ENCODE measurements at regions not wholly inside any gene's neighbourhood (a gene's known extent, or its start where the extent isn't known, plus 50 kb on each side); places are given as distances from the start of the nearest gene placed in this dataset.
A peak's percentile ranks its signal among the peaks of the same experiment; 100 is the strongest.

GRCh38 chrX:110989869-110990268, 106.1 kb upstream of the PAK3 start:
- Mint-ChIP-seq H3K27ac (no peak overlapping the region), H3K36me3 (ENCODE audit: insufficient read depth) (no peaks in the 10 kb centered on the region), H3K9me3 (ENCODE audit: low read depth) (no peaks in the 10 kb centered on the region), H3K4me1 (ENCODE audit: low read depth) (peaks cover 8% of the 10 kb centered on the region), H3K4me3 (ENCODE audit: low read depth) (no peak overlapping the region), H3K27me3 (no peaks in the 10 kb centered on the region)
- DNase-seq (ENCODE audit: low spot score, unreplicated experiment): no peak
- no peak for TF ChIP-seq CTCF (IDR thresholded peaks at IDR 0.05; ENCODE audit: unreplicated experiment)

- Mint-ChIP-seq H3K4me3 (ENCODE audit: low read depth) (no peak overlapping the region), H3K36me3 (ENCODE audit: insufficient read depth) (no peaks in the 10 kb centered on the region), H3K27ac (no peak overlapping the region), H3K27me3 (no peaks in the 10 kb centered on the region), H3K4me1 (ENCODE audit: low read depth) (peaks cover 8% of the 10 kb centered on the region), H3K9me3 (ENCODE audit: low read depth) (no peaks in the 10 kb centered on the region)
- DNase-seq (ENCODE audit: low spot score, unreplicated experiment): no peak
- TF ChIP-seq CTCF (IDR thresholded peaks at IDR 0.05; ENCODE audit: unreplicated experiment): no peak
Observed at GRCh38 chrX:110989447-110989846, 106.5 kb upstream of the PAK3 start.

- Mint-ChIP-seq H3K36me3 (ENCODE audit: insufficient read depth) (no peaks in the 10 kb centered on the region), H3K27ac (no peak overlapping the region), H3K9me3 (ENCODE audit: low read depth) (no peaks in the 10 kb centered on the region), H3K27me3 (no peaks in the 10 kb centered on the region), H3K4me3 (ENCODE audit: low read depth) (no peak overlapping the region), H3K4me1 (ENCODE audit: low read depth) (peaks cover 8% of the 10 kb centered on the region)
- no peak for DNase-seq (ENCODE audit: low spot score, unreplicated experiment)
- peak; percentile 31 for TF ChIP-seq CTCF (IDR thresholded peaks at IDR 0.05; ENCODE audit: unreplicated experiment)
Observed at GRCh38 chrX:110987292-110987691, 108.7 kb upstream of the PAK3 start.

- H3K27me3 Mint-ChIP-seq: no peaks in the 10 kb centered on the region
- H3K36me3 Mint-ChIP-seq (ENCODE audit: insufficient read depth): no peaks in the 10 kb centered on the region
- H3K9me3 Mint-ChIP-seq (ENCODE audit: low read depth): no peaks in the 10 kb centered on the region
- no peak overlapping the region for H3K4me3 Mint-ChIP-seq (ENCODE audit: low read depth)
- H3K27ac Mint-ChIP-seq: peak overlapping the region; percentile 13
- no peak for TF ChIP-seq CTCF (IDR thresholded peaks at IDR 0.05; ENCODE audit: unreplicated experiment)
- DNase-seq (ENCODE audit: low spot score, unreplicated experiment): no peak
- H3K4me1 Mint-ChIP-seq (ENCODE audit: low read depth): peaks cover 8% of the 10 kb centered on the region
Observed at GRCh38 chrX:110985470-110985869, 110.5 kb upstream of the PAK3 start.

- no peak for TF ChIP-seq CTCF (IDR thresholded peaks at IDR 0.05; ENCODE audit: unreplicated experiment)
- H3K9me3 Mint-ChIP-seq (ENCODE audit: low read depth): no peaks in the 10 kb centered on the region
- no peak for DNase-seq (ENCODE audit: low spot score, unreplicated experiment)
- peaks cover 8% of the 10 kb centered on the region for H3K4me1 Mint-ChIP-seq (ENCODE audit: low read depth)
- no peaks in the 10 kb centered on the region for H3K27me3 Mint-ChIP-seq
- H3K4me3 Mint-ChIP-seq (ENCODE audit: low read depth): no peak overlapping the region
- no peak overlapping the region for H3K27ac Mint-ChIP-seq
- no peaks in the 10 kb centered on the region for H3K36me3 Mint-ChIP-seq (ENCODE audit: insufficient read depth)
Observed at GRCh38 chrX:110983024-110983423, 113.0 kb upstream of the PAK3 start.

Data from progenitor cell of endocrine pancreas (in vitro differentiated cells).